Osteoblast (primary cell): ENCODE measurements at regions not wholly inside any gene's neighbourhood (a gene's known extent, or its start where the extent isn't known, plus 50 kb on each side); places are given as distances from the start of the nearest gene placed in this dataset.

Experiments used
- DNase-seq: peaks from one replicate; pipeline ENCODE4 v3.0.0; 2011; ENCODE audit warnings: low spot score, mixed read lengths; ENCODE audit not compliant: insufficient read length; ENCODE audit errors: missing footprints
- H2AFZ ChIP-seq: 2 replicates; pipeline ENCODE4 v1.6.0; 2011; ENCODE audit warnings: mild to moderate bottlenecking, low read length
- H3K27ac ChIP-seq: 2 replicates; pipeline ENCODE4 v1.5.1; 2011; ENCODE audit warnings: mild to moderate bottlenecking, low read depth, low read length, moderate library complexity
- H3K27me3 ChIP-seq: 2 replicates; pipeline ENCODE4 v1.6.0; 2012; ENCODE audit warnings: mild to moderate bottlenecking, control low read depth, inconsistent platforms, low read length, moderate library complexity; ENCODE audit not compliant: insufficient read depth
- H3K36me3 ChIP-seq: 2 replicates; pipeline ENCODE4 v1.5.1; 2011; ENCODE audit warnings: mild to moderate bottlenecking, low read length, control low read depth, moderate library complexity; ENCODE audit not compliant: insufficient read depth
- H3K4me1 ChIP-seq: 2 replicates; pipeline ENCODE4 v1.5.1; 2011; ENCODE audit warnings: mild to moderate bottlenecking, low read length, control low read depth, moderate library complexity; ENCODE audit not compliant: insufficient read depth
- H3K4me2 ChIP-seq: 2 replicates; pipeline ENCODE4 v1.6.0; 2011; ENCODE audit warnings: mild to moderate bottlenecking, low read length; ENCODE audit not compliant: insufficient read depth
- H3K4me3 ChIP-seq: fragments of 200-600 bp; sonication (generic); 3 replicates; pipeline ENCODE4 v1.5.1; 2012; ENCODE audit warnings: mild to moderate bottlenecking, low read length, inconsistent platforms; ENCODE audit not compliant: insufficient read depth
- H3K79me2 ChIP-seq: 2 replicates; pipeline ENCODE4 v1.6.0; 2012; ENCODE audit warnings: mild to moderate bottlenecking, low read length, control low read depth, inconsistent platforms; ENCODE audit not compliant: insufficient read depth
- H3K9me3 ChIP-seq: 2 replicates; pipeline ENCODE4 v1.5.1; 2011; ENCODE audit warnings: low read depth, low read length, control low read depth
- H4K20me1 ChIP-seq: 2 replicates; pipeline ENCODE4 v1.6.0; 2012; ENCODE audit warnings: mild to moderate bottlenecking, low read length, control low read depth; ENCODE audit not compliant: insufficient read depth
- CTCF ChIP-seq: IDR thresholded peaks from 2 replicates; pipeline ENCODE4 v1.5.1; 2011; ENCODE audit warnings: mild to moderate bottlenecking, low read depth, low read length, moderate library complexity; ENCODE audit errors: extremely low read depth

GRCh38 chr3:127464642-127465041 lies 125.9 kb downstream of the TPRA1 start:
- Histone ChIP-seq H3K79me2 (no peaks in the 10 kb centered on the region), H3K4me1 (no peaks in the 10 kb centered on the region), H3K4me2 (no peak overlapping the region), H3K4me3 (no peak overlapping the region), H3K27ac (no peak overlapping the region), H3K36me3 (no peaks in the 10 kb centered on the region), H4K20me1 (no peaks in the 10 kb centered on the region), H2AFZ (no peak overlapping the region), H3K9me3 (no peaks in the 10 kb centered on the region), H3K27me3 (no peaks in the 10 kb centered on the region)
- TF ChIP-seq CTCF: no peak
- DNase-seq: peak; percentile 53

GRCh38 chr3:127462111-127462655 lies 128.3 kb downstream of the TPRA1 start:
- H3K4me1 ChIP-seq: no peaks in the 10 kb centered on the region
- H2AFZ ChIP-seq: no peak overlapping the region
- peak; percentile 55 for DNase-seq
- no peak overlapping the region for H3K4me3 ChIP-seq
- H3K27ac ChIP-seq: no peak overlapping the region
- TF ChIP-seq CTCF: no peak
- H3K36me3 ChIP-seq: no peaks in the 10 kb centered on the region
- peaks cover 16% of the 10 kb centered on the region for H3K27me3 ChIP-seq
- H3K4me2 ChIP-seq: no peak overlapping the region
- H4K20me1 ChIP-seq: no peaks in the 10 kb centered on the region
- no peaks in the 10 kb centered on the region for H3K79me2 ChIP-seq
- H3K9me3 ChIP-seq: no peaks in the 10 kb centered on the region

GRCh38 chr3:127461286-127461910 lies 129.1 kb downstream of the TPRA1 start:
- Histone ChIP-seq H3K4me2 (no peak overlapping the region), H4K20me1 (no peaks in the 10 kb centered on the region), H3K79me2 (no peaks in the 10 kb centered on the region), H3K27me3 (peaks cover 16% of the 10 kb centered on the region), H2AFZ (no peak overlapping the region), H3K27ac (no peak overlapping the region), H3K4me3 (no peak overlapping the region), H3K4me1 (peaks cover 7% of the 10 kb centered on the region), H3K9me3 (no peaks in the 10 kb centered on the region), H3K36me3 (no peaks in the 10 kb centered on the region)
- TF ChIP-seq CTCF: no peak
- DNase-seq: peak; percentile 60

- Histone ChIP-seq H2AFZ (no peak overlapping the region), H3K4me2 (no peak overlapping the region), H3K4me1 (peaks cover 14% of the 10 kb centered on the region), H3K4me3 (no peak overlapping the region), H3K27ac (no peak overlapping the region), H3K79me2 (no peaks in the 10 kb centered on the region), H3K27me3 (peaks cover 20% of the 10 kb centered on the region), H3K9me3 (no peaks in the 10 kb centered on the region), H4K20me1 (no peaks in the 10 kb centered on the region), H3K36me3 (no peaks in the 10 kb centered on the region)
- DNase-seq: peak; percentile 44
- TF ChIP-seq CTCF: no peak
Observed at GRCh38 chr3:127459891-127460290, 130.6 kb downstream of the TPRA1 start.
